DND-41 (cell line): ENCODE measurements at regions not wholly inside any gene's neighbourhood (a gene's known extent, or its start where the extent isn't known, plus 50 kb on each side); places are given as distances from the start of the nearest gene placed in this dataset.
"Not testable (repeated sequence)": the region's sequence is repeated elsewhere in the genome, so short reads cannot be mapped to it uniquely, and the experiment has no call there.

Experiments used
- ATAC-seq: fragments of 200-7000 bp; cut with Tn5 transposase; 3 replicates; pipeline ENCODE4 v1.9.1; 2021; ENCODE audit warnings: low read depth; ENCODE audit not compliant: insufficient read depth
- DNase-seq: peaks from one replicate; pipeline ENCODE4 v3.0.0-alpha.2; 2020
- H2AFZ ChIP-seq: 2 replicates; pipeline ENCODE4 v1.6.0; 2012; ENCODE audit warnings: low read depth, low read length
- H3K27ac ChIP-seq: 2 replicates; pipeline ENCODE4 v1.5.1; 2012; ENCODE audit warnings: low read length, inconsistent platforms
- H3K27me3 ChIP-seq: fragments of 200-600 bp; sonication (generic); 2 replicates; pipeline ENCODE4 v1.6.0; 2012; ENCODE audit warnings: low read length, mild to moderate bottlenecking, inconsistent platforms; ENCODE audit not compliant: insufficient read depth, poor library complexity
- H3K36me3 ChIP-seq: 2 replicates; pipeline ENCODE4 v1.5.1; 2012; ENCODE audit warnings: low read length, inconsistent platforms; ENCODE audit not compliant: insufficient read depth
- H3K4me1 ChIP-seq: 2 replicates; pipeline ENCODE4 v1.5.1; 2012; ENCODE audit warnings: mild to moderate bottlenecking, low read length; ENCODE audit not compliant: insufficient read depth
- H3K4me2 ChIP-seq: 2 replicates; pipeline ENCODE4 v1.6.0; 2012; ENCODE audit warnings: mild to moderate bottlenecking, moderate library complexity, low read length, inconsistent platforms; ENCODE audit not compliant: insufficient read depth
- H3K4me3 ChIP-seq, 2 experiments: fragments of 200-600 bp in 1 of 2; shearing (Covaris generic) in 1 of 2; 2 replicates each; pipeline ENCODE4 v1.5.1; 2012 to 2016; ENCODE audit warnings: inconsistent platforms in 2 of 2, low read length in 2 of 2, mild to moderate bottlenecking in 2 of 2, low read depth in 1 of 2, moderate library complexity in 1 of 2
- H3K79me2 ChIP-seq: 2 replicates; pipeline ENCODE4 v1.6.0; 2012; ENCODE audit warnings: low read length, inconsistent platforms; ENCODE audit not compliant: insufficient read depth
- H3K9ac ChIP-seq: 2 replicates; pipeline ENCODE4 v1.6.0; 2012; ENCODE audit warnings: low read depth, mild to moderate bottlenecking, inconsistent platforms, low read length, moderate library complexity
- H3K9me3 ChIP-seq: 2 replicates; pipeline ENCODE4 v1.5.1; 2012; ENCODE audit warnings: low read length, moderate library complexity, mild to moderate bottlenecking, inconsistent platforms; ENCODE audit not compliant: insufficient read depth, severe bottlenecking
- H4K20me1 ChIP-seq: 2 replicates; pipeline ENCODE4 v1.6.0; 2012; ENCODE audit warnings: low read length; ENCODE audit not compliant: insufficient read depth
- CTCF ChIP-seq: IDR thresholded peaks from 2 replicates; pipeline ENCODE4 v1.5.1; 2012; ENCODE audit warnings: borderline replicate concordance, low read length, moderate library complexity, mild to moderate bottlenecking; ENCODE audit not compliant: poor library complexity, severe bottlenecking; ENCODE audit errors: extremely low read depth
- EZH2 ChIP-seq: IDR thresholded peaks from 3 replicates; pipeline ENCODE4 v1.6.1; 2012; ENCODE audit warnings: borderline replicate concordance, low read depth, mild to moderate bottlenecking, moderate library complexity, low read length, inconsistent platforms; ENCODE audit not compliant: severe bottlenecking

GRCh38 chr12:30164382-30165318 is 380.9 kb upstream of the TMTC1 start:
- no peak for DNase-seq
- Histone ChIP-seq H3K4me3 (no peak overlapping the region), H3K4me1 (no peaks in the 10 kb centered on the region), H3K27ac (no peak overlapping the region), H3K79me2 (no peaks in the 10 kb centered on the region), H4K20me1 (no peaks in the 10 kb centered on the region), H3K4me2 (no peak overlapping the region), H3K27me3 (no peaks in the 10 kb centered on the region), H3K9ac (no peak overlapping the region), H2AFZ (no peak overlapping the region), H3K9me3 (no peaks in the 10 kb centered on the region), H3K36me3 (no peaks in the 10 kb centered on the region)
- ATAC-seq: no peak
- TF ChIP-seq EZH2 (no peak), CTCF (no peak)

GRCh38 chr12:30156833-30157232 is 373.1 kb upstream of the TMTC1 start:
- H4K20me1 ChIP-seq: not testable (repeated sequence)

GRCh38 chr12:30155001-30155730 is 371.4 kb upstream of the TMTC1 start:
- Histone ChIP-seq H3K4me2 (no peak overlapping the region), H3K4me3 (no peak overlapping the region), H3K79me2 (no peaks in the 10 kb centered on the region), H3K9me3 (no peaks in the 10 kb centered on the region), H3K27me3 (no peaks in the 10 kb centered on the region), H3K27ac (no peak overlapping the region), H3K36me3 (no peaks in the 10 kb centered on the region), H2AFZ (no peak overlapping the region), H3K9ac (no peak overlapping the region), H4K20me1 (no peaks in the 10 kb centered on the region), H3K4me1 (no peaks in the 10 kb centered on the region)
- ATAC-seq (no peak), DNase-seq (no peak)
- TF ChIP-seq EZH2 (no peak), CTCF (no peak)

More at GRCh38 chr12:30156833-30157232, 373.1 kb upstream of the TMTC1 start:
- ATAC-seq, H3K9ac ChIP-seq, H3K4me1 ChIP-seq, H3K27ac ChIP-seq, H3K36me3 ChIP-seq, DNase-seq, H3K4me2 ChIP-seq, H3K4me3 ChIP-seq, H3K27me3 ChIP-seq, H3K9me3 ChIP-seq, H2AFZ ChIP-seq, H3K79me2 ChIP-seq: not testable (repeated sequence)

- DNase-seq: no peak
- no peaks in the 10 kb centered on the region for H3K4me1 ChIP-seq
These were observed 370.2 kb upstream of the TMTC1 start for GRCh38 chr12:30153981-30154380.

More at GRCh38 chr12:30153981-30154380, 370.2 kb upstream of the TMTC1 start:
- no peaks in the 10 kb centered on the region for H3K27me3 ChIP-seq
- H4K20me1 ChIP-seq: no peaks in the 10 kb centered on the region
- TF ChIP-seq EZH2 (no peak), CTCF (no peak)
- no peak overlapping the region for H2AFZ ChIP-seq
- no peak overlapping the region for H3K27ac ChIP-seq
- ATAC-seq: no peak
- no peak overlapping the region for H3K9ac ChIP-seq
- H3K79me2 ChIP-seq: no peaks in the 10 kb centered on the region
- H3K36me3 ChIP-seq: no peaks in the 10 kb centered on the region
- no peaks in the 10 kb centered on the region for H3K9me3 ChIP-seq
- H3K4me2 ChIP-seq: no peak overlapping the region
- H3K4me3 ChIP-seq: no peak overlapping the region
